GM12874 (cell line): ENCODE measurements at regions not wholly inside any gene's neighbourhood (a gene's known extent, or its start where the extent isn't known, plus 50 kb on each side); places are given as distances from the start of the nearest gene placed in this dataset.

Source experiments
- CTCF ChIP-seq: IDR thresholded peaks from 2 replicates; pipeline ENCODE4 v1.5.1; 2011; ENCODE audit warnings: low read depth, mild to moderate bottlenecking, control low read depth, low read length, moderate library complexity; ENCODE audit not compliant: insufficient read depth

- TF ChIP-seq CTCF = no peak
These were observed 173.3 kb upstream of the POC5 start for GRCh38 chr5:75890546-75890945.

GRCh38 chr5:75886706-75887105 lies 169.5 kb upstream of the POC5 start:
- TF ChIP-seq CTCF = no peak

GRCh38 chr5:75885849-75886596 lies 168.8 kb upstream of the POC5 start:
- TF ChIP-seq CTCF = peak; percentile 76

GRCh38 chr5:75885321-75885720 lies 168.1 kb upstream of the POC5 start:
- no peak for TF ChIP-seq CTCF

GRCh38 chr5:75869891-75870290 lies 152.7 kb upstream of the POC5 start:
- no peak for TF ChIP-seq CTCF

- no peak for TF ChIP-seq CTCF
These were observed 145.6 kb upstream of the POC5 start for GRCh38 chr5:75862872-75863271.

GRCh38 chr5:75856056-75856455 lies 138.8 kb upstream of the POC5 start:
- no peak for TF ChIP-seq CTCF
